ENCODE measurements at regions not wholly inside any gene's neighbourhood (a gene's known extent, or its start where the extent isn't known, plus 50 kb on each side); places are given as distances from the start of the nearest gene placed in this dataset.
"Not testable (repeated sequence)": the region's sequence is repeated elsewhere in the genome, so short reads cannot be mapped to it uniquely, and the experiment has no call there.

DNA sequence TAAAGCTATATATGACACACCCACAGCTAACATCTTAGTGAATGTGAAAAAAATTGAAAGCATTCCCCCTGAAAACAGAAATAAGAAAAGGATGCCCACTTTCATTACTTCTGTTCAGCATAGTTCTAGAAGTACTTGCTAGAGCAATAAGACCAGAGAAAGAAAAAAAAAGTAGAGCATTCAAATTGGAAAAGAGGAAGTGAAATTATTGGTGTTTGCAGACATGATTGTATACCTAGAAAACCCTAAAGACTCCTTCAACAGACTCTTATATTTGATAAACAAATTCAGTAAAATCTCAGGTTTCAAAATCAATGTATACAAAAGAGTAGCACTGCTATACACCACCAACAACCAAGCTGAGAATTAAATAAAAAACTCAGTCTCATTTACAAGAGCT lies 1461.0 kb downstream of the AMY1C start:
- in situ Hi-C loops (cut with HindIII; ENCODE audit: low sequenced_read_pairs) = no loop called here
- DNase-seq (ENCODE audit: low read depth, low spot score) = no peak

DNA sequence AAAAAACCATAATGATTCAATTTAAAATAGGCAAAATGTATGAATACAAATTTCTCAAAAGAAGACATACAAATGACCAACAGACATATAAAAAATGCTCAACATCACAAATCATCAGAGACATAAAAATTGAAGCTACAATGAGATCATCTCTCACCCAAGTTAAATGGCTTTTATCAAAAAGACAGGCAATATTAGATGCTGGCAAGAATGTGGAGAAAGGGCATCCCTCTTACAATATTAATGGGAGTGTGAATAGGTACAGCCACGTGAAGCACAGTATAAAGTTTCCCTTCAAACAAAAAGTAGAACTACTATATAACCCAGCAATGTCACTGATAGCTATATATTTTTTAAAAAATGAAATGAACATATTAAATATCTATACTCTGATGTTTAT lies 1481.7 kb downstream of the AMY1C start:
- TF ChIP-seq, protein P1, sequence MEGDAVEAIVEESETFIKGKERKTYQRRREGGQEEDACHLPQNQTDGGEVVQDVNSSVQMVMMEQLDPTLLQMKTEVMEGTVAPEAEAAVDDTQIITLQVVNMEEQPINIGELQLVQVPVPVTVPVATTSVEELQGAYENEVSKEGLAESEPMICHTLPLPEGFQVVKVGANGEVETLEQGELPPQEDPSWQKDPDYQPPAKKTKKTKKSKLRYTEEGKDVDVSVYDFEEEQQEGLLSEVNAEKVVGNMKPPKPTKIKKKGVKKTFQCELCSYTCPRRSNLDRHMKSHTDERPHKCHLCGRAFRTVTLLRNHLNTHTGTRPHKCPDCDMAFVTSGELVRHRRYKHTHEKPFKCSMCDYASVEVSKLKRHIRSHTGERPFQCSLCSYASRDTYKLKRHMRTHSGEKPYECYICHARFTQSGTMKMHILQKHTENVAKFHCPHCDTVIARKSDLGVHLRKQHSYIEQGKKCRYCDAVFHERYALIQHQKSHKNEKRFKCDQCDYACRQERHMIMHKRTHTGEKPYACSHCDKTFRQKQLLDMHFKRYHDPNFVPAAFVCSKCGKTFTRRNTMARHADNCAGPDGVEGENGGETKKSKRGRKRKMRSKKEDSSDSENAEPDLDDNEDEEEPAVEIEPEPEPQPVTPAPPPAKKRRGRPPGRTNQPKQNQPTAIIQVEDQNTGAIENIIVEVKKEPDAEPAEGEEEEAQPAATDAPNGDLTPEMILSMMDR (IDR thresholded peaks at IDR 0.05; ENCODE audit: low read depth, low read length) = no peak
- no peak for DNase-seq (ENCODE audit: low read depth, low spot score)
- in situ Hi-C loops (cut with HindIII; ENCODE audit: low sequenced_read_pairs) = no loop called here
- H3K4me3 ChIP-seq (ENCODE audit: low read depth, low read length) = no peak overlapping the region

More for the DNA sequence above, 1461.0 kb downstream of the AMY1C start:
- no peak overlapping the region for H3K4me3 ChIP-seq (ENCODE audit: low read depth, low read length)
- TF ChIP-seq, protein P1 (IDR thresholded peaks at IDR 0.05; ENCODE audit: low read depth, low read length) = no peak

DNA sequence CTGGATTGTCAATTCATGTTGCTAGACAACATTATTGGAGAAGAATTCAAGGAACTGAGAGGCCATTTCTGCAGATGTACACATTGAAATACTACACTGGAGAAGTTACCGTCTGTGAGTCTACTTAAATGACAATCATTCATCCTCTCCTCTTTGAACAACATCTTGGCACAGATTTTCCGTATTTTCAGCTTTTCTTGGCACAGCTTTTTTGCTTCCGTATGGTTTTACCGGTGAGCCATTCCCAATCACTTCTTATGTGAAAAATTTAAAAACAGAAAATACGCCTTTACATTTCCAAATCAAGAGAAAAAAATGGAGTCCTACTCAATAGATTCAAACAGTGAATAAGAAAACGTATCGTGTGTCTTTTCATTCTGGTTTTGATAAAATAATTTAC lies 1493.7 kb downstream of the AMY1C start:
- TF ChIP-seq, protein P1 (IDR thresholded peaks at IDR 0.05; ENCODE audit: low read depth, low read length) = no peak
- DNase-seq (ENCODE audit: low read depth, low spot score) = no peak
- no peak overlapping the region for H3K4me3 ChIP-seq (ENCODE audit: low read depth, low read length)
- in situ Hi-C loops (cut with HindIII; ENCODE audit: low sequenced_read_pairs) = no loop called here

DNA sequence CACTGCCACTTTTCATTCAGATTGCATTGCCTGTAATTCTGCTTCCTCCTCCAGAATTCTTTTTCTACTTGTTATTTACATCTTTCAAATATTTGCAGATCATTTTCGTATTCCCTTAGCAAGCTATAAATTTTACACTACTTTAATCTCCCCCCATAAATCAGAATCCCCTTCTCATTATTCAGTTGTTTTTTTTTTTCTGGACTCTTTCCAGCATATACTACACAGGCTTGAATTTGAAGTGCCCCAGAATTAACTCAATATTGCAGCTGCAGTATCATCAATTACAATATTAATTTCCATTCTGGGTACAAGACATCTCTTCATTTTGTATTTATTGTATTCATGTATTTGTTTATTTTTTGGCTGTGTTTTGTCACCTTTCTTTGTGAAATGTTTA lies 1494.3 kb downstream of the AMY1C start:
- no peak overlapping the region for H3K4me3 ChIP-seq (ENCODE audit: low read depth, low read length)
- TF ChIP-seq, protein P1 (IDR thresholded peaks at IDR 0.05; ENCODE audit: low read depth, low read length) = no peak
- DNase-seq (ENCODE audit: low read depth, low spot score) = no peak
- in situ Hi-C loops (cut with HindIII; ENCODE audit: low sequenced_read_pairs) = no loop called here

DNA sequence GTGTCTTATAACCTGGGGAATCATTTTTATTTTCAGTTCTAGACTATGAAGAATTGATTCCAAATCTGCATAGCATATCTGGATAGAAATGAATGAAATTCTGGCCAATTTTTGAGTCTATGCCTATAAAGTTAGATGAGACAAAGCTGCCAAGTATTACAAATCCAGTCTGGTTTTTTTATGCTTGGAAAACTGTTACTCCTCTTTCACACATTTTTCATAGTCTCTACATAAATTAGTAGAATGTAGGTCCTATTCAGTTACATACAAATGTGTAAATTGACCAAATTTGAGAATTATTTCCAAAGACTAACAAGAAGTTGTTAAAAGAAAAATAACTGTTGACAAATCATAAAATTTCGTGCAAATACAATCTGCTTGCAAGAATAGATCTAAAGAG lies 1505.2 kb downstream of the AMY1C start:
- in situ Hi-C loops (cut with HindIII; ENCODE audit: low sequenced_read_pairs) = no loop called here
- TF ChIP-seq, protein P1 (IDR thresholded peaks at IDR 0.05; ENCODE audit: low read depth, low read length) = no peak
- DNase-seq (ENCODE audit: low read depth, low spot score) = no peak
- no peak overlapping the region for H3K4me3 ChIP-seq (ENCODE audit: low read depth, low read length)

DNA sequence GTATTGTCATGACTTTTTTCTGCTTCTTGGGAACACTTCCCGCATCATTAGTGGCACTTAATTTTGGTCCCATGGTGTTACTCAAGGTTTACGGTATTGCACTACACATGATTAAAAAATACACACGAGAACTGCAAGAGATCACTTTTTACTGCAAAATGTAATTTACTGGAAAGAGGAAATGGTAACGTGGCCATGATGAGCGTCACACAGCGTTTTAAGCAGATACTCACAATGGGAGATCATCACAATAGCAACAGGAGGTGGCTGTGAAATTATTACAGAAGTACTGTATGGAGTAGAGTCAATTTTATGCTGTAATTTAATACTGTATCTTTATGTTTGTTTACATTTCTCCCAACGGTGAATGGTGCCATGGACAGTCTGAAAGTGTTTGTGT lies 1510.3 kb downstream of the AMY1C start:
- TF ChIP-seq, protein P1 (IDR thresholded peaks at IDR 0.05; ENCODE audit: low read depth, low read length) = no peak
- no peak overlapping the region for H3K4me3 ChIP-seq (ENCODE audit: low read depth, low read length)
- DNase-seq (ENCODE audit: low read depth, low spot score) = no peak
- in situ Hi-C loops (cut with HindIII; ENCODE audit: low sequenced_read_pairs) = no loop called here

DNA sequence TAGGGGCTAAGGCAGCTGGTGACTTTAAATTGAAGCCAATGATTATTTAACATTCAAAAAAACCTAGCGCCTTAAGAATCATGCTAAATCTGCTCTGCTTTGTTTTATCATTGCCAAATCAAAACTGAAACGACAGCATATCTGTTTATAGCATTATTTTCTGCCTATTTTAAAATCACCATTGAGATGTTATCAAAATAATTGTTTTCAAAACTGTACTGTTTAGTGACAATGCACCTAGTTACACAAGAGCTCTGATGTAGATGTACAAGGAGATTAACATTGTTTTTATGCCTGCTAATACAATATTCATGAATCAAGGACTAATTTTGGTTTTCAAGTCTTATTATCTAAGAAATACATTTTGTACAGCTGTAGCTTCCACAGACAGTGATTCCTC lies 1521.3 kb downstream of the AMY1C start:
- TF ChIP-seq, protein P1 (IDR thresholded peaks at IDR 0.05; ENCODE audit: low read depth, low read length) = no peak
- in situ Hi-C loops (cut with HindIII; ENCODE audit: low sequenced_read_pairs) = no loop called here
- no peak overlapping the region for H3K4me3 ChIP-seq (ENCODE audit: low read depth, low read length)
- no peak for DNase-seq (ENCODE audit: low read depth, low spot score)

DNA sequence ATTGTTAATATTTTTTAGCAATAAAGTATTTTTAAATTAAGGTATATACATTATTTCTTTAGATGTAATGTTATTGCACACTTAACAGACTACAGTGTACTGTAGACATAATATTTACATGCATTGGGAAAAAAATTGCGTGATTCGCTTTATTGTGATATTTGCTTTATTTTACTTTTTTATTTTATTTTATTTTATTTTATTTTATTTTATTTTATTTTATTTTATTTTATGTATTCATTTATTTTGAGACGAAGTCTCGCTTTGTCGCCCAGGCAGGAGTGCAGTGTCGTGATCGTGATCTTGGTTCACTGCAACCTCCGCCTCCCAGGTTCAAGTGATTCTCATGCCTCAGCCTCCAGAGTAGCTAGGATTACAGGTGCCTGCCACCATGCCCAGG lies 1522.7 kb downstream of the AMY1C start:
- in situ Hi-C loops (cut with HindIII; ENCODE audit: low sequenced_read_pairs); H3K4me3 ChIP-seq (ENCODE audit: low read depth, low read length); DNase-seq (ENCODE audit: low read depth, low spot score): not testable (repeated sequence)

Measured in astrocyte of the spinal cord (primary cell).